Uterus (tissue), 3 donors: ENCODE measurements at regions not wholly inside any gene's neighbourhood (a gene's known extent, or its start where the extent isn't known, plus 50 kb on each side); places are given as distances from the start of the nearest gene placed in this dataset.

Experiments
- DNase-seq, 2 donors: peaks; one replicate each; pipeline ENCODE4 v3.0.0-alpha.2; 2019 to 2020
- H3K27ac ChIP-seq, 2 donors: fragments of 200-600 bp; sonication (generic); 1 replicate in 1 of 2; 2 replicates in 1 of 2; pipeline ENCODE4 v1.5.1; 2016 to 2018
- H3K27me3 ChIP-seq, 2 donors: fragments of 200-600 bp; sonication (generic); one replicate each; pipeline ENCODE4 v1.5.1; 2018 to 2019; ENCODE audit warnings: control low read depth in 1 of 2
- H3K36me3 ChIP-seq, 2 donors: fragments of 200-600 bp; sonication (generic); one replicate each; pipeline ENCODE4 v1.5.1; 2019; ENCODE audit warnings: control low read depth in 1 of 2
- H3K4me1 ChIP-seq, 2 donors: fragments of 200-600 bp; sonication (generic); one replicate each; pipeline ENCODE4 v1.5.1; 2018 to 2019; ENCODE audit warnings: control low read depth in 1 of 2
- H3K4me3 ChIP-seq, 2 donors: fragments of 200-600 bp; sonication (generic); 1 replicate in 1 of 2; 2 replicates in 1 of 2; pipeline ENCODE4 v1.5.1; 2018 to 2019; ENCODE audit warnings: mild to moderate bottlenecking in 1 of 2
- H3K9me3 ChIP-seq, 2 donors: fragments of 200-600 bp; sonication (generic); one replicate each; pipeline ENCODE4 v1.5.1; 2019; ENCODE audit warnings: control low read depth in 1 of 2
- POLR2A ChIP-seq, 2 donors: fragments of 450-650 bp; IDR thresholded peaks; one replicate each; pipeline ENCODE4 v1.6.1; 2016; ENCODE audit warnings: antibody characterized with exemption in 2 of 2, mild to moderate bottlenecking in 1 of 2, moderate library complexity in 1 of 2
- intact Hi-C: fragments of 100-400 bp; cut with DNase I; formaldehyde crosslinking; loops from one replicate; pipeline ENCODE4 v1.15.1; 2023; ENCODE audit warnings: low total_unique reads
- TF ChIP-seq, protein P1 (sequence below), 4 experiments: fragments of 200-600 bp in 2 of 4; fragments of 450-650 bp in 2 of 4; sonication (generic) in 2 of 4; IDR thresholded peaks; one replicate each; pipeline ENCODE4 v1.5.1; 2016 to 2019; ENCODE audit warnings: antibody characterized with exemption in 4 of 4, mild to moderate bottlenecking in 2 of 4, moderate library complexity in 1 of 4
- donor health status: DM: yes; HTN: yes; CAD: no.

DNA sequence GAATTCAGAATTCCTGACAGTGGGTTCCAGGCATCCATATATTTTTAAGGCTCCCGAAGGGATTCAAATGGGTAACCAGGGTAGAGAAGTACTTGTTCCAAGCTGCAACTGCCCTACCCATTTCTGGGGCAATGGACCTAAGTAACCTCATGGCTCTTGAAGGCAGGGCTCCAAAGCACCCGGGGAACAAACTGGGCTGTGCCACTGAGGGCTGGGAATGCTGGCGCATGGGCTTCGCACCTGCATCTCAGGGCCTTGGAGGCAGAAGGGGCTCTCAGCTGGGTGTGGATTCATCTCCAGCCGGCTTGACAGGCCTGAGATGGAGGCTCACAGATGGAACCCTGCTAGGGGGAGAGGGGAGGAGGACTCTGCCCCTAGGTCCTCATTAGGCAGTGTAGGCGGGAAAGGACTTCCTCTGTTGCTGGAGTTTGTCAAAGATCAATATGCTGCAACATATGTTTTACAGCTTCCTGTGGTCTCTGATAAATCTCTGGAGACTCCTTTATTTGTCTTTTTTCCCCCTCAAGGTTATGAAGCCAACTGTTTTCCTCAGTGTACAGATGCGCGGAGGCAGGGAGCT, 232.3 kb upstream of the NLRP1 start:
- Histone ChIP-seq H3K9me3 (no peaks in the 10 kb centered on the region), H3K27ac (no peak overlapping the region), H3K36me3 (no peaks in the 10 kb centered on the region), H3K4me3 (no peak overlapping the region), H3K4me1 (no peaks in the 10 kb centered on the region), H3K27me3 (no peaks in the 10 kb centered on the region)
- TF ChIP-seq, protein P1, sequence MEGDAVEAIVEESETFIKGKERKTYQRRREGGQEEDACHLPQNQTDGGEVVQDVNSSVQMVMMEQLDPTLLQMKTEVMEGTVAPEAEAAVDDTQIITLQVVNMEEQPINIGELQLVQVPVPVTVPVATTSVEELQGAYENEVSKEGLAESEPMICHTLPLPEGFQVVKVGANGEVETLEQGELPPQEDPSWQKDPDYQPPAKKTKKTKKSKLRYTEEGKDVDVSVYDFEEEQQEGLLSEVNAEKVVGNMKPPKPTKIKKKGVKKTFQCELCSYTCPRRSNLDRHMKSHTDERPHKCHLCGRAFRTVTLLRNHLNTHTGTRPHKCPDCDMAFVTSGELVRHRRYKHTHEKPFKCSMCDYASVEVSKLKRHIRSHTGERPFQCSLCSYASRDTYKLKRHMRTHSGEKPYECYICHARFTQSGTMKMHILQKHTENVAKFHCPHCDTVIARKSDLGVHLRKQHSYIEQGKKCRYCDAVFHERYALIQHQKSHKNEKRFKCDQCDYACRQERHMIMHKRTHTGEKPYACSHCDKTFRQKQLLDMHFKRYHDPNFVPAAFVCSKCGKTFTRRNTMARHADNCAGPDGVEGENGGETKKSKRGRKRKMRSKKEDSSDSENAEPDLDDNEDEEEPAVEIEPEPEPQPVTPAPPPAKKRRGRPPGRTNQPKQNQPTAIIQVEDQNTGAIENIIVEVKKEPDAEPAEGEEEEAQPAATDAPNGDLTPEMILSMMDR (IDR thresholded peaks at IDR 0.05), result no peak
- DNase-seq, result no peak
- intact Hi-C loops, result no loop called here

DNA sequence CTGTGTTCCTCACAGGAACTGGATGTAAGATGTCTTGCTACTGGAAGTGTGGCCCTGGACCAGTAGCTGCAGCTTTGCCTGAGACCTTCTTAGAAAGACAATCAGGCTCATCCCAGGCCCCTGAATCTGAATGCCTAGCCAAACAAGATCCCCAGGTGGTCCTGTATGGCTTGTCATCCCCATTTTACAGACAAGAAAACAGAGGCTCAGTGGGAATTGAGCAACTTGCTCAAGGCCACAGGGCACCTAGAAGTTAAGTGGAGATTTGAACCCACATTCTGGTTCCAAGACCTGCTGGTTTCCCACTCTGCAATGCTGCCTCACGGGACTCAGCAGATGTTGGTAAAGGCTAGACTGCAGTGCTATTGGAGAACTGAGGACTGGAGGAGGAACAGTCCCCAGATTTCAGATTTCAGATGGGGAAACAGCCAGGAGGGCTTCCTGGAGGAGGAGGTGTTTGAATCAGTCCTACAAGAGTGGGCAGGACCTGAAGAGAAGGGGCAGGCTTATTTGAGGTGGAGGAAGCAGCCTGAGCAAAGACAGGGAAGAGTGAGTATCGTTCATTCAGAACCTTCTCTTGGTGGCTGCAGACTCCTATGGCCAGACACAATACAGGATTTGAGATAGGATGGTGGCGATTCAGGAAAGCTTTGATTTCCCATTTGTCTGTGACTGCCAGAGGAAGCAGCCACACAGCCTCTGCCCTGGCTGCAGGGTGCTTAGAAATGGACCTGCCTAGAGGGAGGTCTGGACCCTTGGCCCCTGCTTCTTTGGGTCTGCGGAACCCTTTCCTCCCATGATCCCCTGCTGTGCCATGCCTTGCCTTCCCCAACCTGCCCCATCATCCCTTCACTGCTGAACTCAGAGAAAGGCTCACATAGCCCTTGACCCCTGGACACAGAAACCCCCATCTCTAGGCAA, 233.4 kb upstream of the NLRP1 start:
- Histone ChIP-seq H3K4me3 (no peak overlapping the region), H3K27ac (no peak overlapping the region), H3K9me3 (no peaks in the 10 kb centered on the region), H3K27me3 (no peaks in the 10 kb centered on the region), H3K36me3 (no peaks in the 10 kb centered on the region), H3K4me1 (no peaks in the 10 kb centered on the region)
- TF ChIP-seq, protein P1 (IDR thresholded peaks at IDR 0.05), result no peak
- no peak for TF ChIP-seq POLR2A (IDR thresholded peaks at IDR 0.05)
- intact Hi-C loops, result no loop called here
- DNase-seq, result no peak

DNA sequence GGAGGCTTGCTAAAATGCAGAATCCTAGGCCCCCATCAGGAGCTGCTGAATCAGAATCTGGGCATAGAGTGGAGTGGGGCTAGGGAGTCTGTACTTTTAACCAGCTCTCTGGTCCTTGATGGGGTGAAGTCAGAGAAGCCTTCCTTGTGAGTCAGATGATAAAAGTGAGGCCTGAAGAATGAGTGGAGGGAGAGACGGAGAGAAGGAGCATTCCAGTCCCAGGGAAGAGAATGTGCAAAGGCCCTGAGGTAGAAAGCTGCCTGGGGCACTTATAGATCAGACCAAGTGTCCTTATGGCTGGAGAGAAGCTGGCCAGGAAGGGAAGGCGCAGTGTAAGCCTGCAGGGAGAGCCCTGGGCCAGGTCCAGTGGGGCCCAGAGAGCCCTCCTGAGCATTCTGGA, 235.1 kb upstream of the NLRP1 start:
- Histone ChIP-seq H3K9me3 (no peaks in the 10 kb centered on the region), H3K27me3 (no peaks in the 10 kb centered on the region), H3K4me1 (no peaks in the 10 kb centered on the region), H3K27ac (no peak overlapping the region), H3K36me3 (no peaks in the 10 kb centered on the region), H3K4me3 (no peak overlapping the region)
- no peak for TF ChIP-seq POLR2A (IDR thresholded peaks at IDR 0.05)
- TF ChIP-seq, protein P1 (IDR thresholded peaks at IDR 0.05), result no peak
- intact Hi-C loops, result no loop called here
- DNase-seq, result no peak

DNA sequence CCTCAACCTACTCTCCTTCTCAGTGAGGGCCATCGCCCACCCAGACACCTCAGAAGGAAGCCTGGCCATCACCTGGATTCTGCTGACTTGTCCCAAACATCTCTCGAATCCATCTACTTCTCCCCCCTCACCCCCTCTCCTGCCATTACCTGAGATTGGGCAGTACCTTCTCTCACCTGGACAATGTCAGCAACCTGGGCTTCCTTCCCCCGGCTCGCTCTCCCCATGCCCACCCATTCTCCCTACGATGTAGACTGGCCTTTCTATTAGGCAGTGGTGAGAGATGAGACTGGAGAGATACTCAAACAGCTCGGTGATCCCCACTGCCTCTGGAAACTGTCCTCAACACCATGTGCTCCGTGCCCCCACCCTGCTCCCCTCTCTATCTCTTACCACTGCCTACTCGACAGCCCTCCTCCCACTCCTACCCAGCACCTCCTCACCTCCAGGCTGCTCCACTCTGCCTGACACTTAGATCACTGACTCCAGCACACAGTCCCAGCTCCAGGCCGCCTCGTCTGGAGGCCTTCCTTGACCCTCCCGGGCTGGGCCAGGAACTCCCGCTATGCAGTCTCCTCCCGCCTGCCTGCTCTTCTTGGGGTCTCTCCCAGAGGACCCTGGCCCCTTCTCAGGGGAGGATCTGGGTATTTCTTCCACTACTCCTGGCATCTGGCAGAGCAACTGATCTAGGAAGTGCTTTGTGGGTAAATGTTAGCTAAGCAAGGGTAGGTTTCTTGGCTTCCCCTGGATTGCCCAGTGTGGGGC, 235.8 kb upstream of the NLRP1 start:
- intact Hi-C loops, result no loop called here
- Histone ChIP-seq H3K4me1 (no peaks in the 10 kb centered on the region), H3K27me3 (no peaks in the 10 kb centered on the region)

More for the DNA sequence above, 235.8 kb upstream of the NLRP1 start:
- Histone ChIP-seq H3K27ac (no peak overlapping the region), H3K9me3 (no peaks in the 10 kb centered on the region), H3K36me3 (no peaks in the 10 kb centered on the region), H3K4me3 (no peak overlapping the region)
- no peak for DNase-seq
- TF ChIP-seq, protein P1 (IDR thresholded peaks at IDR 0.05), result no peak
- no peak for TF ChIP-seq POLR2A (IDR thresholded peaks at IDR 0.05)
